ENCODE measurements at regions not wholly inside any gene's neighbourhood (a gene's known extent, or its start where the extent isn't known, plus 50 kb on each side); places are given as distances from the start of the nearest gene placed in this dataset.

DNA sequence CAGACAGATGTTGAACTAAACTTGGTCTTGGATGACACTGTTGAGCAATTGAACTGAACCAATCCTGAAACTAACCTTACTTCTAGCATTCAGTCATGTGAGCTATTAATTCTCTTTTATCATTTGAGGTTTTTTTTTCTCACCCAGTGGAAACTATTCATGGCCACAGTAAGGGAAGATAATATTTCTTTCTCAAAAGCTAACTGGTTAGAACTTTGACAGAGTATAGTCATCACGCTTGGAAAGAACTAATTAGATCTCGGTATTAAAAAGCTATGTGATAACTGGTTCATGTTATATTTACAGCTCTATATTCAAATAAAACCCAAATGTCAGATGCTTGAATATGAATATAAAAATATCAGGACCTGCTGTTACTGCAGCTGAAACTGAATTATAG lies 89.5 kb downstream of the OTUD1 start:
- Histone ChIP-seq H3K27me3 (peaks cover 0 to 4% (median 0%) of the 10 kb centered on the region in 7 donors), H3K36me3 (no peaks in the 10 kb centered on the region), H3K9me3 (no peaks in the 10 kb centered on the region), H3K4me1 (no peaks in the 10 kb centered on the region), H3K27ac (no peak overlapping the region), H3K4me3 (no peak overlapping the region)
- WGBS, 2 donors: 92 to 95% methylated on average over 2 of the region's 2 CpGs
- intact Hi-C loops (cut with DNase I): loop anchor here in 6 of 10 donors (2.0 to 10.0 kb wide), 4 partner anchors 84 to 216 kb away; no protein-coding TSS in a partner anchor
- no peak for TF ChIP-seq CTCF (IDR thresholded peaks at IDR 0.05)
- DNase-seq (no peak), ATAC-seq (no peak)

GRCh38 chr10:23529625-23530024 lies 90.8 kb downstream of the OTUD1 start:
- no peak for TF ChIP-seq CTCF (IDR thresholded peaks at IDR 0.05)
- no peaks in the 10 kb centered on the region for H3K9me3 ChIP-seq
- WGBS, 2 donors: 73 to 79% methylated on average over 5 of the region's 5 CpGs

GRCh38 chr10:23530079-23530478 lies 91.2 kb downstream of the OTUD1 start:
- Histone ChIP-seq H3K27ac (no peak overlapping the region), H3K9me3 (no peaks in the 10 kb centered on the region), H3K4me1 (no peaks in the 10 kb centered on the region), H3K4me3 (no peak overlapping the region), H3K36me3 (no peaks in the 10 kb centered on the region), H3K27me3 (peaks cover 0 to 6% (median 0%) of the 10 kb centered on the region in 7 donors)
- TF ChIP-seq CTCF (IDR thresholded peaks at IDR 0.05): peak; percentile 17 to 66 (median 47)
- 82 to 89% methylated on average over 2 of the region's 2 CpGs for WGBS, 2 donors
- ATAC-seq: no peak
- intact Hi-C loops (cut with DNase I): loop anchor here in 5 of 10 donors (1.0 to 10.0 kb wide), 6 partner anchors 125 to 375 kb away; no protein-coding TSS in a partner anchor
- no peak for DNase-seq

More at GRCh38 chr10:23529625-23530024, 90.8 kb downstream of the OTUD1 start:
- Histone ChIP-seq H3K4me3 (no peak overlapping the region), H3K27me3 (peaks cover 0 to 6% (median 0%) of the 10 kb centered on the region in 7 donors), H3K27ac (no peak overlapping the region), H3K36me3 (no peaks in the 10 kb centered on the region), H3K4me1 (no peaks in the 10 kb centered on the region)
- ATAC-seq (no peak), DNase-seq (no peak)
- intact Hi-C loops (cut with DNase I): loop anchor here in 9 of 10 donors (1.0 to 10.0 kb wide), 9 partner anchors 85 to 375 kb away; no protein-coding TSS in a partner anchor

DNA sequence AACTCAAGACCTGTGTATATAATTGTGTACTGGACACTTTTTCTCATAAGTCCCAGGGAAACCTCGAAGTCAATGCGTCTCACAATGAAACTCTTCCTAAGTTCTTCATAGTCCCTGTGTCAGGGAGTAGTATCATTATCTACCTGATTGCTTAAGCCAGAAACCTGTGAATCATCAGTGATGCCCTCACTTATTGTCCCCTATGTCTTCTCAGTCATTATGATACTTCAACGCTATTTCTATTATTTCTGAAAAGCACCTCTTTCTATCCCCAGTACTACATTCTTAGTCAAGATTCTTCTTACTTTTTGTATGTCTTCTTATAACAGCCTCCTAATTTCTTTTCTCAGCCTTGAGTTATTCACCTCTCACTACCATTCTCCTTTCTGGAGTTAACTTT lies 94.3 kb downstream of the OTUD1 start:
- intact Hi-C loops (cut with DNase I): loop anchor here in 3 of 10 donors (5.0 to 10.0 kb wide), 4 partner anchors 122 to 378 kb away; no protein-coding TSS in a partner anchor
- 94 to 95% methylated on average over 3 of the region's 3 CpGs for WGBS, 2 donors
- H3K9me3 ChIP-seq: no peaks in the 10 kb centered on the region
- H3K4me1 ChIP-seq: no peaks in the 10 kb centered on the region
- no peak for TF ChIP-seq CTCF (IDR thresholded peaks at IDR 0.05)
- DNase-seq (no peak), ATAC-seq (no peak)
- no peak overlapping the region for H3K27ac ChIP-seq
- peaks cover 0 to 6% (median 0%) of the 10 kb centered on the region in 7 donors for H3K27me3 ChIP-seq
- H3K36me3 ChIP-seq: no peaks in the 10 kb centered on the region
- no peak overlapping the region for H3K4me3 ChIP-seq

Data from heart right ventricle (tissue), 16 donors.